SK-N-SH treated with all-trans-retinoic acid at 6 μM for 48 hours (cell line): ENCODE measurements at regions not wholly inside any gene's neighbourhood (a gene's known extent, or its start where the extent isn't known, plus 50 kb on each side); places are given as distances from the start of the nearest gene placed in this dataset.

Experiments
- ZC3H10 ChIP-seq: fragments of 250-450 bp; sonication (Bioruptor Pico); IDR thresholded peaks from 2 replicates; pipeline ENCODE4 v1.5.1; 2021; ENCODE audit warnings: mild to moderate bottlenecking, moderate library complexity
- TF ChIP-seq, protein P1 (sequence below): fragments of 250-450 bp; sonication (Bioruptor Pico); IDR thresholded peaks from 2 replicates; pipeline ENCODE4 v1.8.0; 2021; ENCODE audit warnings: low read depth, mild to moderate bottlenecking, moderate library complexity, borderline replicate concordance
- TF ChIP-seq, protein P2 (sequence below): fragments of 250-450 bp; sonication (Bioruptor Pico); IDR thresholded peaks from 2 replicates; pipeline ENCODE4 v1.5.1; 2020; ENCODE audit warnings: low read depth, mild to moderate bottlenecking, moderate library complexity

DNA sequence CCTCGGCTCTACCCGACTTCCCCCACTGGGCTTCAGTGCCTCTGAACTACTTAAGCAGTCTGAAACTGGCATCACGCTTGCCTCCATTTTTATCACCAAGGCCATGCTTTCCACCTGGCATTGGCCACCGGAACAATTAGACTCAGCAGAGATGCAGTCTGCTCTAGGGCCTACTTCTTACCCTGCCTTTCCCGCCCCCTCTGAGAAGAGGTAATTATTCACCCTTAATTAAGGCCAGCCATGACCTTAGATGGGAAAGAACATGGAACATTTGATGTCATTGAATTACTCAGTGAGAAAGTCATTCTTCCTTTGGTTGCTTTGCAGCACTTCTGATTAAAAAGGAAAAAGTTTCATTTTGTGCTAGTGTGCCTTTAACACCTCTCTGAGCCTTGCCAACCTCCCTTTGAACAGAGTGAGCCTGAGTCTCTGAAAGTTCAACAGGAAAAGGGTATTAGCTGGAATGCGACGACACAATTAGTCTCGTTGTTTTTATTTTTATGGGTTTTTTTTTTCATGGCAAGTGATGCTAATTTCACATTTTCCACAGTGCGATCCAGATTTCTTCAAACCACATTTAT is 60.9 kb upstream of the TNRC6A start:
- no peak for TF ChIP-seq ZC3H10 (CRISPR knock-in tag)
- TF ChIP-seq, protein P1, sequence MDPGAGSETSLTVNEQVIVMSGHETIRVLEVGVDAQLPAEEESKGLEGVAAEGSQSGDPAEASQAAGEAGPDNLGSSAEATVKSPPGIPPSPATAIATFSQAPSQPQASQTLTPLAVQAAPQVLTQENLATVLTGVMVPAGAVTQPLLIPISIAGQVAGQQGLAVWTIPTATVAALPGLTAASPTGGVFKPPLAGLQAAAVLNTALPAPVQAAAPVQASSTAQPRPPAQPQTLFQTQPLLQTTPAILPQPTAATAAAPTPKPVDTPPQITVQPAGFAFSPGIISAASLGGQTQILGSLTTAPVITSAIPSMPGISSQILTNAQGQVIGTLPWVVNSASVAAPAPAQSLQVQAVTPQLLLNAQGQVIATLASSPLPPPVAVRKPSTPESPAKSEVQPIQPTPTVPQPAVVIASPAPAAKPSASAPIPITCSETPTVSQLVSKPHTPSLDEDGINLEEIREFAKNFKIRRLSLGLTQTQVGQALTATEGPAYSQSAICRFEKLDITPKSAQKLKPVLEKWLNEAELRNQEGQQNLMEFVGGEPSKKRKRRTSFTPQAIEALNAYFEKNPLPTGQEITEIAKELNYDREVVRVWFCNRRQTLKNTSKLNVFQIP (CRISPR knock-in tag) = no peak
- TF ChIP-seq, protein P2, sequence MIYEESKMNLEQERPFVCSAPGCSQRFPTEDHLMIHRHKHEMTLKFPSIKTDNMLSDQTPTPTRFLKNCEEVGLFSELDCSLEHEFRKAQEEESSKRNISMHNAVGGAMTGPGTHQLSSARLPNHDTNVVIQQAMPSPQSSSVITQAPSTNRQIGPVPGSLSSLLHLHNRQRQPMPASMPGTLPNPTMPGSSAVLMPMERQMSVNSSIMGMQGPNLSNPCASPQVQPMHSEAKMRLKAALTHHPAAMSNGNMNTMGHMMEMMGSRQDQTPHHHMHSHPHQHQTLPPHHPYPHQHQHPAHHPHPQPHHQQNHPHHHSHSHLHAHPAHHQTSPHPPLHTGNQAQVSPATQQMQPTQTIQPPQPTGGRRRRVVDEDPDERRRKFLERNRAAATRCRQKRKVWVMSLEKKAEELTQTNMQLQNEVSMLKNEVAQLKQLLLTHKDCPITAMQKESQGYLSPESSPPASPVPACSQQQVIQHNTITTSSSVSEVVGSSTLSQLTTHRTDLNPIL (CRISPR knock-in tag) = no peak
